ENCODE measurements at regions not wholly inside any gene's neighbourhood (a gene's known extent, or its start where the extent isn't known, plus 50 kb on each side); places are given as distances from the start of the nearest gene placed in this dataset.

GRCh38 chr11:29538339-29539036, 478.3 kb downstream of the KCNA4 start:
- TF ChIP-seq, protein P1, sequence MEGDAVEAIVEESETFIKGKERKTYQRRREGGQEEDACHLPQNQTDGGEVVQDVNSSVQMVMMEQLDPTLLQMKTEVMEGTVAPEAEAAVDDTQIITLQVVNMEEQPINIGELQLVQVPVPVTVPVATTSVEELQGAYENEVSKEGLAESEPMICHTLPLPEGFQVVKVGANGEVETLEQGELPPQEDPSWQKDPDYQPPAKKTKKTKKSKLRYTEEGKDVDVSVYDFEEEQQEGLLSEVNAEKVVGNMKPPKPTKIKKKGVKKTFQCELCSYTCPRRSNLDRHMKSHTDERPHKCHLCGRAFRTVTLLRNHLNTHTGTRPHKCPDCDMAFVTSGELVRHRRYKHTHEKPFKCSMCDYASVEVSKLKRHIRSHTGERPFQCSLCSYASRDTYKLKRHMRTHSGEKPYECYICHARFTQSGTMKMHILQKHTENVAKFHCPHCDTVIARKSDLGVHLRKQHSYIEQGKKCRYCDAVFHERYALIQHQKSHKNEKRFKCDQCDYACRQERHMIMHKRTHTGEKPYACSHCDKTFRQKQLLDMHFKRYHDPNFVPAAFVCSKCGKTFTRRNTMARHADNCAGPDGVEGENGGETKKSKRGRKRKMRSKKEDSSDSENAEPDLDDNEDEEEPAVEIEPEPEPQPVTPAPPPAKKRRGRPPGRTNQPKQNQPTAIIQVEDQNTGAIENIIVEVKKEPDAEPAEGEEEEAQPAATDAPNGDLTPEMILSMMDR (IDR thresholded peaks at IDR 0.05): no peak
- TF ChIP-seq POLR2A (IDR thresholded peaks at IDR 0.05): no peak

Data from thyroid gland (tissue), 4 donors.